ENCODE measurements at regions not wholly inside any gene's neighbourhood (a gene's known extent, or its start where the extent isn't known, plus 50 kb on each side); places are given as distances from the start of the nearest gene placed in this dataset.
"Not testable (repeated sequence)": the region's sequence is repeated elsewhere in the genome, so short reads cannot be mapped to it uniquely, and the experiment has no call there.

- DNase-seq (ENCODE audit: low read depth) = no peak
- no peak for TF ChIP-seq MYC (IDR thresholded peaks at IDR 0.05; ENCODE audit: low read depth, low read length)
- H3K4me3 ChIP-seq (ENCODE audit: low read depth, low read length) = no peak overlapping the region
These were observed 50.7 kb upstream of the VPREB1 start for GRCh38 chr22:22193923-22194322.

GRCh38 chr22:22193462-22193861, 51.1 kb upstream of the VPREB1 start:
- H3K4me3 ChIP-seq (ENCODE audit: low read depth, low read length); DNase-seq (ENCODE audit: low read depth): not testable (repeated sequence)

GRCh38 chr22:22193006-22193405, 51.6 kb upstream of the VPREB1 start:
- not testable (repeated sequence) for DNase-seq (ENCODE audit: low read depth); H3K4me3 ChIP-seq (ENCODE audit: low read depth, low read length)

GRCh38 chr22:22189796-22190195, 54.8 kb upstream of the VPREB1 start:
- not testable (repeated sequence) for H3K4me3 ChIP-seq (ENCODE audit: low read depth, low read length); DNase-seq (ENCODE audit: low read depth)

- not testable (repeated sequence) for H3K4me3 ChIP-seq (ENCODE audit: low read depth, low read length); DNase-seq (ENCODE audit: low read depth)
These were observed 56.7 kb upstream of the VPREB1 start for GRCh38 chr22:22187863-22188262.

GRCh38 chr22:22187299-22187698, 57.3 kb upstream of the VPREB1 start:
- no peak overlapping the region for H3K4me3 ChIP-seq (ENCODE audit: low read depth, low read length)
- no peak for DNase-seq (ENCODE audit: low read depth)
- TF ChIP-seq MYC (IDR thresholded peaks at IDR 0.05; ENCODE audit: low read depth, low read length) (no peak), POLR2A (IDR thresholded peaks at IDR 0.05; ENCODE audit: extremely low read depth, insufficient read length) (no peak), CTCF (IDR thresholded peaks at IDR 0.05; ENCODE audit: low read depth, low read length) (no peak)

GRCh38 chr22:22185844-22186499, 58.6 kb upstream of the VPREB1 start:
- no peak for DNase-seq (ENCODE audit: low read depth)
- no peak overlapping the region for H3K4me3 ChIP-seq (ENCODE audit: low read depth, low read length)
- TF ChIP-seq POLR2A (IDR thresholded peaks at IDR 0.05; ENCODE audit: extremely low read depth, insufficient read length) (no peak), CTCF (IDR thresholded peaks at IDR 0.05; ENCODE audit: low read depth, low read length) (no peak), MYC (IDR thresholded peaks at IDR 0.05; ENCODE audit: low read depth, low read length) (no peak), MAX (IDR thresholded peaks at IDR 0.05; ENCODE audit: low read depth, low read length) (no peak)

- no peak for DNase-seq (ENCODE audit: low read depth)
- TF ChIP-seq MAX (IDR thresholded peaks at IDR 0.05; ENCODE audit: low read depth, low read length) (no peak), CTCF (IDR thresholded peaks at IDR 0.05; ENCODE audit: low read depth, low read length) (no peak), MYC (IDR thresholded peaks at IDR 0.05; ENCODE audit: low read depth, low read length) (no peak), POLR2A (IDR thresholded peaks at IDR 0.05; ENCODE audit: extremely low read depth, insufficient read length) (no peak)
- no peak overlapping the region for H3K4me3 ChIP-seq (ENCODE audit: low read depth, low read length)
These were observed 59.4 kb upstream of the VPREB1 start for GRCh38 chr22:22185217-22185616.

- H3K4me3 ChIP-seq (ENCODE audit: low read depth, low read length) = no peak overlapping the region
- DNase-seq (ENCODE audit: low read depth) = no peak
- TF ChIP-seq MYC (IDR thresholded peaks at IDR 0.05; ENCODE audit: low read depth, low read length) = no peak
- no peak for TF ChIP-seq POLR2A (IDR thresholded peaks at IDR 0.05; ENCODE audit: extremely low read depth, insufficient read length)
- TF ChIP-seq MAX (IDR thresholded peaks at IDR 0.05; ENCODE audit: low read depth, low read length) = no peak
- no peak for TF ChIP-seq CTCF (IDR thresholded peaks at IDR 0.05; ENCODE audit: low read depth, low read length)
These were observed 60.2 kb upstream of the VPREB1 start for GRCh38 chr22:22184277-22184807.
